ENCODE measurements at regions not wholly inside any gene's neighbourhood (a gene's known extent, or its start where the extent isn't known, plus 50 kb on each side); places are given as distances from the start of the nearest gene placed in this dataset.
"Not testable (repeated sequence)": the region's sequence is repeated elsewhere in the genome, so short reads cannot be mapped to it uniquely, and the experiment has no call there.

- H3K4me3 ChIP-seq, result no peak overlapping the region
- no peaks in the 10 kb centered on the region for H3K27me3 ChIP-seq
- no peak overlapping the region for H3K27ac ChIP-seq
- no peaks in the 10 kb centered on the region for H3K9me3 ChIP-seq
- H3K4me1 ChIP-seq, result no peaks in the 10 kb centered on the region
- ATAC-seq, result no peak
- WGBS, 2 donors (ENCODE audit: low coverage in 1 of 2), result 0 to 44% methylated on average over 1 to 2 of the region's 2 CpGs
- TF ChIP-seq POLR2AphosphoS5 (IDR thresholded peaks at IDR 0.05) (no peak), EP300 (IDR thresholded peaks at IDR 0.05) (no peak), POLR2A (IDR thresholded peaks at IDR 0.05) (no peak)
- TF ChIP-seq, protein P1, sequence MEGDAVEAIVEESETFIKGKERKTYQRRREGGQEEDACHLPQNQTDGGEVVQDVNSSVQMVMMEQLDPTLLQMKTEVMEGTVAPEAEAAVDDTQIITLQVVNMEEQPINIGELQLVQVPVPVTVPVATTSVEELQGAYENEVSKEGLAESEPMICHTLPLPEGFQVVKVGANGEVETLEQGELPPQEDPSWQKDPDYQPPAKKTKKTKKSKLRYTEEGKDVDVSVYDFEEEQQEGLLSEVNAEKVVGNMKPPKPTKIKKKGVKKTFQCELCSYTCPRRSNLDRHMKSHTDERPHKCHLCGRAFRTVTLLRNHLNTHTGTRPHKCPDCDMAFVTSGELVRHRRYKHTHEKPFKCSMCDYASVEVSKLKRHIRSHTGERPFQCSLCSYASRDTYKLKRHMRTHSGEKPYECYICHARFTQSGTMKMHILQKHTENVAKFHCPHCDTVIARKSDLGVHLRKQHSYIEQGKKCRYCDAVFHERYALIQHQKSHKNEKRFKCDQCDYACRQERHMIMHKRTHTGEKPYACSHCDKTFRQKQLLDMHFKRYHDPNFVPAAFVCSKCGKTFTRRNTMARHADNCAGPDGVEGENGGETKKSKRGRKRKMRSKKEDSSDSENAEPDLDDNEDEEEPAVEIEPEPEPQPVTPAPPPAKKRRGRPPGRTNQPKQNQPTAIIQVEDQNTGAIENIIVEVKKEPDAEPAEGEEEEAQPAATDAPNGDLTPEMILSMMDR (IDR thresholded peaks at IDR 0.05), result no peak
- no peaks in the 10 kb centered on the region for H3K36me3 ChIP-seq
Observed at GRCh38 chr3:163513149-163513657, 1565.1 kb downstream of the SI start.

GRCh38 chr3:163508206-163508605 lies 1570.1 kb downstream of the SI start:
- ATAC-seq, result no peak
- Histone ChIP-seq H3K4me1 (no peaks in the 10 kb centered on the region), H3K27me3 (no peaks in the 10 kb centered on the region), H3K36me3 (no peaks in the 10 kb centered on the region), H3K9me3 (no peaks in the 10 kb centered on the region), H3K27ac (no peak overlapping the region), H3K4me3 (no peak overlapping the region)
- 40 to 45% methylated on average over 2 of the region's 2 CpGs for WGBS, 2 donors (ENCODE audit: low coverage in 1 of 2)
- TF ChIP-seq POLR2AphosphoS5 (IDR thresholded peaks at IDR 0.05) (no peak), EP300 (IDR thresholded peaks at IDR 0.05) (no peak), POLR2A (IDR thresholded peaks at IDR 0.05) (no peak)
- TF ChIP-seq, protein P1 (IDR thresholded peaks at IDR 0.05), result no peak

- no peak for ATAC-seq
- Histone ChIP-seq H3K27me3 (no peaks in the 10 kb centered on the region), H3K36me3 (no peaks in the 10 kb centered on the region), H3K27ac (no peak overlapping the region), H3K4me3 (no peak overlapping the region), H3K4me1 (no peaks in the 10 kb centered on the region), H3K9me3 (no peaks in the 10 kb centered on the region)
- TF ChIP-seq POLR2A (IDR thresholded peaks at IDR 0.05) (no peak), POLR2AphosphoS5 (IDR thresholded peaks at IDR 0.05) (no peak), EP300 (IDR thresholded peaks at IDR 0.05) (no peak)
- TF ChIP-seq, protein P1 (IDR thresholded peaks at IDR 0.05), result no peak
Observed at GRCh38 chr3:163504974-163505373, 1573.3 kb downstream of the SI start.

DNA sequence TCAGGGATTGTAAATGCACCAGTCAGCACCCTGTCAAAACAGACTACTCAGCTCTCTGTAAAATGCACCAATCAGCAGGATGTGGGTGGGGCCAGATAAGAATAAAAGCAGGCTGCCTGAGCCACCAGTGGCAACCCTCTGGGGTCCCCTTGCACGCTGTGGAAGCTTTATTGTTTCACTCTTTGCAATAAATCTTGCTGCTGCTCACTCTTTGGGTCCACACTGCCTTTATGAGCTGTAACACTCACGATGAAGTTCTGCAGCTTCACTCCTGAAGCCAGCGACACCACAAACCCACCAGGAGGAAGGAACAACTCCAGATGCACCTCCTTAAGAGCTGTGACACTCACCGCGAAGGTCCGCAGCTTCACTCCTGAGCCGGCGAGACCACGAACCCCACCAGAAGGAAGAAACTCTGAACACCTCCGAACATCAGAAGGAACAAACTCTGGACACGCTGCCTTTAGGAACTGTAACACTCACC lies 1578.5 kb downstream of the SI start:
- H3K9me3 ChIP-seq, H3K27me3 ChIP-seq, ATAC-seq, H3K27ac ChIP-seq, H3K4me1 ChIP-seq, H3K4me3 ChIP-seq, H3K36me3 ChIP-seq: not testable (repeated sequence)
- WGBS, 2 donors (ENCODE audit: low coverage in 1 of 2), result 95% methylated on average over 3 of the region's 11 CpGs; no CpG with 5 or more reads in 1 of the 2 donors

GRCh38 chr3:163498842-163499735 lies 1579.2 kb downstream of the SI start:
- not testable (repeated sequence) for H3K9me3 ChIP-seq, H3K4me3 ChIP-seq, ATAC-seq, H3K27ac ChIP-seq, H3K36me3 ChIP-seq, H3K4me1 ChIP-seq, H3K27me3 ChIP-seq
- 91 to 100% methylated on average over 4 to 6 of the region's 47 CpGs for WGBS, 2 donors (ENCODE audit: low coverage in 1 of 2)

GRCh38 chr3:163491714-163492113 lies 1586.6 kb downstream of the SI start:
- WGBS, 2 donors (ENCODE audit: low coverage in 1 of 2), result 38 to 44% methylated on average over 1 of the region's 1 CpG

More at GRCh38 chr3:163491714-163492113, 1586.6 kb downstream of the SI start:
- H3K36me3 ChIP-seq, result no peaks in the 10 kb centered on the region
- no peak overlapping the region for H3K27ac ChIP-seq
- no peaks in the 10 kb centered on the region for H3K9me3 ChIP-seq
- no peaks in the 10 kb centered on the region for H3K27me3 ChIP-seq
- TF ChIP-seq POLR2A (IDR thresholded peaks at IDR 0.05), result no peak
- TF ChIP-seq EP300 (IDR thresholded peaks at IDR 0.05), result no peak
- no peak for TF ChIP-seq POLR2AphosphoS5 (IDR thresholded peaks at IDR 0.05)
- TF ChIP-seq, protein P1 (IDR thresholded peaks at IDR 0.05), result no peak
- no peaks in the 10 kb centered on the region for H3K4me1 ChIP-seq
- no peak overlapping the region for H3K4me3 ChIP-seq
- no peak for ATAC-seq

All from gastroesophageal sphincter (tissue), 4 donors.